H1 (cell line): ENCODE measurements at regions not wholly inside any gene's neighbourhood (a gene's known extent, or its start where the extent isn't known, plus 50 kb on each side); places are given as distances from the start of the nearest gene placed in this dataset.

Source experiments
- ATF3 ChIP-seq: IDR thresholded peaks from 2 replicates; pipeline ENCODE4 v1.6.1; 2011; ENCODE audit warnings: low read depth, mild to moderate bottlenecking, low read length; ENCODE audit not compliant: insufficient read depth
- BCL11A ChIP-seq, 2 experiments: IDR thresholded peaks; one replicate each; pipeline ENCODE4 v1.6.1; 2011; ENCODE audit warnings: low read depth in 2 of 2, low read length in 2 of 2, mild to moderate bottlenecking in 2 of 2
- CHD2 ChIP-seq: IDR thresholded peaks from 2 replicates; pipeline ENCODE4 v1.6.1; 2012; ENCODE audit warnings: low read length, improper control_type of control experiment
- CHD7 ChIP-seq: fragments of 300-600 bp; sonication (generic); IDR thresholded peaks from 2 replicates; pipeline ENCODE4 v1.7.1; 2012; ENCODE audit warnings: low read length, moderate library complexity, mild to moderate bottlenecking, inconsistent platforms; ENCODE audit not compliant: insufficient replicate concordance
- KDM5A ChIP-seq: fragments of 200-600 bp; IDR thresholded peaks from 2 replicates; pipeline ENCODE4 v1.7.1; 2012; ENCODE audit warnings: mild to moderate bottlenecking, low read length, inconsistent platforms, mixed read lengths
- NANOG ChIP-seq: IDR thresholded peaks from 2 replicates; pipeline ENCODE4 v1.6.1; 2011; ENCODE audit warnings: low read length, low read depth, mild to moderate bottlenecking, inconsistent platforms; ENCODE audit not compliant: insufficient read depth, poor library complexity, severe bottlenecking
- SIN3A ChIP-seq, 2 experiments: IDR thresholded peaks in 1 of 2; conservative IDR thresholded peaks in 1 of 2; 2 replicates each; pipeline ENCODE4 v1.6.1; 2011 to 2012; ENCODE audit warnings: low read length in 2 of 2, improper control_type of control experiment in 1 of 2, low read depth in 1 of 2, mild to moderate bottlenecking in 1 of 2
- SP2 ChIP-seq: IDR thresholded peaks from 2 replicates; pipeline ENCODE4 v1.6.1; 2012; ENCODE audit warnings: mild to moderate bottlenecking, low read length, inconsistent platforms
- SP4 ChIP-seq: IDR thresholded peaks from 2 replicates; pipeline ENCODE4 v1.6.1; 2012; ENCODE audit warnings: low read length, inconsistent platforms
- TBP ChIP-seq: IDR thresholded peaks from 2 replicates; pipeline ENCODE4 v1.6.1; 2011; ENCODE audit warnings: low read depth, low read length, improper control_type of control experiment

- TF ChIP-seq CHD7 (no peak), KDM5A (no peak), SP4 (no peak), NANOG (no peak), SIN3A (conservative IDR thresholded peaks at IDR 0.05 in 1 of 2, IDR thresholded peaks at IDR 0.05 in 1 of 2; ENCODE audit: low read depth in 1 of 2, low read length in 2 of 2) (no peak), SP2 (no peak), TBP (no peak), BCL11A (IDR thresholded peaks at IDR 0.05; ENCODE audit: low read depth in 2 of 2, low read length in 2 of 2) (no peak), CHD2 (no peak), ATF3 (no peak)
- TF ChIP-seq, all 59 proteins: peak for 0
Observed at GRCh38 chr3:34346656-34347055, 548.2 kb downstream of the PDCD6IP start (continued).
